Common myeloid progenitor, CD34-positive (primary cell): ENCODE measurements at regions not wholly inside any gene's neighbourhood (a gene's known extent, or its start where the extent isn't known, plus 50 kb on each side); places are given as distances from the start of the nearest gene placed in this dataset.
"Not testable (repeated sequence)": the region's sequence is repeated elsewhere in the genome, so short reads cannot be mapped to it uniquely, and the experiment has no call there.

Experiments used
- CTCF ChIA-PET: fragments of 350-600 bp; sonication (Branson Sonifier 250); formaldehyde crosslinking; loops from one replicate; lab custom pipeline; 2021; ENCODE audit warnings: antibody characterized with exemption; lab: Charles Lee
- POLR2A ChIA-PET: fragments of 350-600 bp; sonication (Branson Sonifier 250); formaldehyde crosslinking; loops from one replicate; lab custom pipeline; 2021; ENCODE audit warnings: antibody characterized with exemption; lab: Charles Lee
- DNase-seq, 3 donors: peaks; one replicate each; pipeline versions ENCODE4 v3.0.0 to v3.0.0-alpha.2; 2013
- H3K27ac ChIP-seq, 2 experiments: 1 replicate in 1 of 2; 2 replicates in 1 of 2; pipeline ENCODE4 v1.7.0; 2013; ENCODE audit warnings: inconsistent platforms in 2 of 2, low read length in 2 of 2, mild to moderate bottlenecking in 2 of 2, low read depth in 1 of 2, moderate library complexity in 1 of 2; ENCODE audit not compliant: severe bottlenecking in 2 of 2, insufficient read depth in 1 of 2, poor library complexity in 1 of 2
- H3K27me3 ChIP-seq, 5 experiments: replicated peaks in 2 of 5; 1 replicate in 3 of 5; 2 replicates in 2 of 5; pipeline versions ENCODE4 v1.6.1 to v1.7.0; 2013; ENCODE audit warnings: low read length in 4 of 5, mild to moderate bottlenecking in 2 of 5, moderate library complexity in 2 of 5, inconsistent platforms in 1 of 5; ENCODE audit not compliant: insufficient read depth in 5 of 5, control insufficient read depth in 4 of 5
- H3K36me3 ChIP-seq, 4 experiments: 1 replicate in 2 of 4; 2 replicates in 2 of 4; pipeline versions ENCODE4 v1.6.1 to v1.7.0; 2013; ENCODE audit warnings: low read length in 3 of 4, control low read depth in 1 of 4, mild to moderate bottlenecking in 1 of 4; ENCODE audit not compliant: control insufficient read depth in 4 of 4, insufficient read depth in 4 of 4
- H3K4me1 ChIP-seq, 4 experiments: 1 replicate in 3 of 4; 2 replicates in 1 of 4; pipeline versions ENCODE4 v1.6.1 to v1.7.1; 2013; ENCODE audit warnings: low read length in 3 of 4, mild to moderate bottlenecking in 3 of 4, control low read depth in 1 of 4, inconsistent platforms in 1 of 4, moderate library complexity in 1 of 4; ENCODE audit not compliant: control insufficient read depth in 4 of 4, insufficient read depth in 4 of 4; ENCODE audit errors: control extremely low read depth in 1 of 4
- H3K4me3 ChIP-seq, 7 experiments: 1 replicate in 4 of 7; 2 replicates in 3 of 7; pipeline versions ENCODE4 v1.5.1 to v1.7.0; 2013; ENCODE audit warnings: mild to moderate bottlenecking in 7 of 7, low read length in 6 of 7, moderate library complexity in 6 of 7, inconsistent platforms in 2 of 7, low read depth in 2 of 7, control low read depth in 1 of 7; ENCODE audit not compliant: insufficient read depth in 4 of 7, control insufficient read depth in 1 of 7; ENCODE audit errors: extremely low read depth in 1 of 7
- H3K9me3 ChIP-seq, 5 experiments: 1 replicate in 4 of 5; 2 replicates in 1 of 5; pipeline versions ENCODE4 v1.6.1 to v1.7.1; 2013; ENCODE audit warnings: low read length in 4 of 5, mild to moderate bottlenecking in 2 of 5, inconsistent platforms in 1 of 5, low read depth in 1 of 5, moderate library complexity in 1 of 5; ENCODE audit not compliant: control insufficient read depth in 4 of 5, insufficient read depth in 2 of 5; ENCODE audit errors: control extremely low read depth in 1 of 5
- WGBS: methylation state at CpG from one replicate; pipeline ENCODE4 v1.1.5; 2013; ENCODE audit not compliant: insufficient coverage; 5-methylcytosine and 5-hydroxymethylcytosine counted together

GRCh38 chr6:134539865-134540323 lies 222.0 kb upstream of the SGK1 start:
- Histone ChIP-seq H3K9me3 (no peaks in the 10 kb centered on the region), H3K27ac (no peak overlapping the region), H3K27me3 (no peaks in the 10 kb centered on the region), H3K4me1 (peaks cover 0 to 18% (median 10%) of the 10 kb centered on the region in 4 experiments), H3K36me3 (no peaks in the 10 kb centered on the region), H3K4me3 (peak overlapping the region in 2 of 7 experiments; percentile 10 to 42)
- DNase-seq: peak; percentile 36 to 83 (median 75)
- ChIA-PET CTCF (interaction anchor here (1.0 to 1.6 kb wide), 3 partner anchors 11 to 100 kb away, joined by 3 to 7 read pairs (median 4); no protein-coding TSS in a partner anchor), POLR2A (interaction anchor here (0.6 kb wide), 1 partner anchor 10 kb away, joined by 3 read pairs; no protein-coding TSS in a partner anchor)
- WGBS: 14% methylated on average over 4 of the region's 7 CpGs

- H3K36me3 ChIP-seq, H3K27ac ChIP-seq, H3K4me3 ChIP-seq, H3K9me3 ChIP-seq, POLR2A ChIA-PET, H3K27me3 ChIP-seq, DNase-seq: not testable (repeated sequence)
- H3K4me1 ChIP-seq: peaks cover 0 to 17% (median 9%) of the 10 kb centered on the region in 4 experiments
- CTCF ChIA-PET: interaction anchor here (1.0 to 1.1 kb wide), 2 partner anchors 9 to 28 kb away, joined by 3 to 5 read pairs; no protein-coding TSS in a partner anchor
- 100% methylated on average over 2 of the region's 10 CpGs for WGBS
Observed at GRCh38 chr6:134537765-134538164, 219.9 kb upstream of the SGK1 start.

- ChIA-PET POLR2A (no interaction called here), CTCF (interaction anchor here (1.0 to 1.1 kb wide), 2 partner anchors 10 to 27 kb away, joined by 3 to 5 read pairs; no protein-coding TSS in a partner anchor)
- H3K4me1 ChIP-seq: peaks cover 0 to 22% (median 9%) of the 10 kb centered on the region in 4 experiments
- H3K9me3 ChIP-seq: no peaks in the 10 kb centered on the region
- no peak overlapping the region for H3K27ac ChIP-seq
- no peak overlapping the region for H3K4me3 ChIP-seq
- no peaks in the 10 kb centered on the region for H3K27me3 ChIP-seq
- 94% methylated on average over 2 of the region's 2 CpGs for WGBS
- no peaks in the 10 kb centered on the region for H3K36me3 ChIP-seq
- DNase-seq: no peak
Observed at GRCh38 chr6:134537146-134537555, 219.2 kb upstream of the SGK1 start.

DNA sequence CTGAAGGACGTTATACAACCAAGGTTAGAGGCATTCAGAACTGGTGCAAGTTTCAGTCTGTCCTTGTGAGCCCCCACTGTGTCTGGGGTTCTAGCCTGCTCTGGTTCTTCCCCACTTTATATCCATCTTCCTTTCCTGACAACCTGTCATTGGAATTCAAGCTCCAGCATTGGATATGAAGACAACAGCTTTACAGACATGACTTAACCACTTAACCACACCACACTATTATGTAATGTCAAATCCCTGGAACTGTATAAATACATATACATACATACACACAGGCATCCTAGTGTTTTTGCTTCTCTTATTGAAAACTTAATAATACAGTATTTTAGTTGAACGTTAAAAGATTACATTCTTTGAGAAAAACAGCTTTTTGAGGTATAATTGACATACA lies 217.9 kb upstream of the SGK1 start:
- no peak for DNase-seq
- peaks cover 0 to 29% (median 9%) of the 10 kb centered on the region in 4 experiments for H3K4me1 ChIP-seq
- H3K27ac ChIP-seq: no peak overlapping the region
- 100% methylated on average over 1 of the region's 2 CpGs for WGBS
- H3K4me3 ChIP-seq: no peak overlapping the region
- no peaks in the 10 kb centered on the region for H3K27me3 ChIP-seq
- POLR2A ChIA-PET: no interaction called here
- CTCF ChIA-PET: no interaction called here
- no peaks in the 10 kb centered on the region for H3K36me3 ChIP-seq
- no peaks in the 10 kb centered on the region for H3K9me3 ChIP-seq

DNA sequence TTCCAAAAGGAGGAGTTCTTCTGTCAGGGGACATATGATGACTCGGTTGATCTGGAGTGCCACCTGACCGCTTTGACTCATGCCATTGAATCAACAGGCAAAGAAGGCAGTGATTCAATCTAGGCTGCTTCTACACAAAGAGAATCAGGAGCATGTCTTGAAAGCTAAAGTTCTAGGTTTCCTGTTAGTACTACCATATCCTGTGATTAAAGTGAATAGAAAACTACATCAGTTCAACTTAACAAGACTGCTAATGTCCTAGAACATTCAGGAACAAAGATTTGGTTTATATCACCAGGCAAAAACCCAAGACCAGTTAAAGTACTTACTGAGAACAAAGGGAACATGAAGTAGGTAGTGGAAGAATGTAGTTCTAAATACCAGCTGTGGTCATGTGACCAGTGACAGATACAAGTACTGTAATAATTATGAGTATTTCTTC lies 216.8 kb upstream of the SGK1 start:
- no peak overlapping the region for H3K27ac ChIP-seq
- no peak overlapping the region for H3K4me3 ChIP-seq
- DNase-seq: no peak
- H3K36me3 ChIP-seq: no peaks in the 10 kb centered on the region
- ChIA-PET POLR2A (no interaction called here), CTCF (no interaction called here)
- H3K9me3 ChIP-seq: no peaks in the 10 kb centered on the region
- no peaks in the 10 kb centered on the region for H3K27me3 ChIP-seq
- WGBS: 100% methylated on average over 2 of the region's 2 CpGs
- peaks cover 0 to 22% (median 2%) of the 10 kb centered on the region in 4 experiments for H3K4me1 ChIP-seq

- H3K36me3 ChIP-seq: no peaks in the 10 kb centered on the region
- ChIA-PET POLR2A (no interaction called here), CTCF (interaction anchor here (1.4 kb wide), 1 partner anchor 104 kb away, joined by 3 read pairs; no protein-coding TSS in a partner anchor)
- no peak overlapping the region for H3K27ac ChIP-seq
- H3K9me3 ChIP-seq: no peaks in the 10 kb centered on the region
- H3K4me1 ChIP-seq: peaks cover 0 to 20% (median 0%) of the 10 kb centered on the region in 4 experiments
- DNase-seq: no peak
- no peaks in the 10 kb centered on the region for H3K27me3 ChIP-seq
- no peak overlapping the region for H3K4me3 ChIP-seq
- 93% methylated on average over 3 of the region's 3 CpGs for WGBS
Observed at GRCh38 chr6:134533991-134534390, 216.1 kb upstream of the SGK1 start.
